ENCODE measurements at regions not wholly inside any gene's neighbourhood (a gene's known extent, or its start where the extent isn't known, plus 50 kb on each side); places are given as distances from the start of the nearest gene placed in this dataset.

DNA sequence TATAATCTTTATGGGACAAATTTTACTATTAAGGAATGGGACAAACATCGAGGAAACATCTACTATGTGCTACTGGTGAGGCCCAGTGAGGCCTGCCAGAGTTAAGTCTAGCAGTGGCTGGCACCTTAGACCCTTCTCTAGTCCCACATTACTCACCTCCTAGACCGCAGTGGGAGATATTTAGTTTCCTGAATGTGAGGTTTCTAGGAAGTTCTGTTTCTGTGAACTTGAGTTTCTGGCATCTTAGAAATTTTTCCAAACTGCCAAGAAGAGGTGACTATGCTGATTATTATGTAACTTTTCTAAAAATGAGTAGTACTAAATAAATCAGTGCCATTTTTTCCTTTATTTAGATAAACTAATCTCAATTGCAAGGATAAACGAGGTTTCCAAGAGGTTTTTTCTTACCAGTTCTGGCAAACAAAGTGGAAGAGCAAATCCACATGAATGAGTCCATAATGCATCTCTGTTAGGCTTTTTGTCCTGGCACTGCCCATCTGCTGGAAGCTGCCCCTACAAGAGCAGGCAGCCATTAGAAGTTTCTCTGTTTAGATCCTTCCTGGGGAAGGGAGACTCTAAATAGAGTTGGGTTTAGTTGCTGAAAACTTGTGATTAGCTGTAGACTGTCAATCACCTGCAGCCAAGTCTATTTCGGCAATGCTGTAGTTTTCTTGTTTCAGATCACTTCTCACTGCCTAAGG is 348.7 kb downstream of the MAN2A1 start:
- H3K27ac Mint-ChIP-seq: no peak overlapping the region
- ATAC-seq (no peak), DNase-seq (ENCODE audit: low spot score) (no peak)
- H3K4me2 ChIP-seq: no peak overlapping the region
- H3K36me3 Mint-ChIP-seq (ENCODE audit: low read depth): 0 out of 3 replicates have a peak, but pooled peaks cover 6% of the 10 kb centered on the region
- H2AFZ ChIP-seq: peak overlapping the region; percentile 38; the same call in 1 of the 2 replicates
- no peaks in the 10 kb centered on the region for H3K79me2 ChIP-seq (replicated peaks; ENCODE audit: insufficient read depth)
- no peak overlapping the region for H3K4me3 ChIP-seq
- no peaks in the 10 kb centered on the region for H3K4me1 Mint-ChIP-seq
- H4K20me1 ChIP-seq (replicated peaks; ENCODE audit: insufficient read depth): no peaks in the 10 kb centered on the region
- H3K9me3 Mint-ChIP-seq: peaks cover 9% of the 10 kb centered on the region
- no peaks in the 10 kb centered on the region for H3K9me2 ChIP-seq (ENCODE audit: insufficient read depth)
- TF ChIP-seq JUNB (IDR thresholded peaks at IDR 0.05; ENCODE audit: unreplicated experiment): no peak
- no peak for TF ChIP-seq STAT1 (IDR thresholded peaks at IDR 0.05; ENCODE audit: unreplicated experiment)
- no peak for TF ChIP-seq EZH2phosphoT487 (IDR thresholded peaks at IDR 0.05; ENCODE audit: unreplicated experiment)
- no peak for TF ChIP-seq ZNF114 (CRISPR knock-in tag; IDR thresholded peaks at IDR 0.05)
- TF ChIP-seq, protein P1, sequence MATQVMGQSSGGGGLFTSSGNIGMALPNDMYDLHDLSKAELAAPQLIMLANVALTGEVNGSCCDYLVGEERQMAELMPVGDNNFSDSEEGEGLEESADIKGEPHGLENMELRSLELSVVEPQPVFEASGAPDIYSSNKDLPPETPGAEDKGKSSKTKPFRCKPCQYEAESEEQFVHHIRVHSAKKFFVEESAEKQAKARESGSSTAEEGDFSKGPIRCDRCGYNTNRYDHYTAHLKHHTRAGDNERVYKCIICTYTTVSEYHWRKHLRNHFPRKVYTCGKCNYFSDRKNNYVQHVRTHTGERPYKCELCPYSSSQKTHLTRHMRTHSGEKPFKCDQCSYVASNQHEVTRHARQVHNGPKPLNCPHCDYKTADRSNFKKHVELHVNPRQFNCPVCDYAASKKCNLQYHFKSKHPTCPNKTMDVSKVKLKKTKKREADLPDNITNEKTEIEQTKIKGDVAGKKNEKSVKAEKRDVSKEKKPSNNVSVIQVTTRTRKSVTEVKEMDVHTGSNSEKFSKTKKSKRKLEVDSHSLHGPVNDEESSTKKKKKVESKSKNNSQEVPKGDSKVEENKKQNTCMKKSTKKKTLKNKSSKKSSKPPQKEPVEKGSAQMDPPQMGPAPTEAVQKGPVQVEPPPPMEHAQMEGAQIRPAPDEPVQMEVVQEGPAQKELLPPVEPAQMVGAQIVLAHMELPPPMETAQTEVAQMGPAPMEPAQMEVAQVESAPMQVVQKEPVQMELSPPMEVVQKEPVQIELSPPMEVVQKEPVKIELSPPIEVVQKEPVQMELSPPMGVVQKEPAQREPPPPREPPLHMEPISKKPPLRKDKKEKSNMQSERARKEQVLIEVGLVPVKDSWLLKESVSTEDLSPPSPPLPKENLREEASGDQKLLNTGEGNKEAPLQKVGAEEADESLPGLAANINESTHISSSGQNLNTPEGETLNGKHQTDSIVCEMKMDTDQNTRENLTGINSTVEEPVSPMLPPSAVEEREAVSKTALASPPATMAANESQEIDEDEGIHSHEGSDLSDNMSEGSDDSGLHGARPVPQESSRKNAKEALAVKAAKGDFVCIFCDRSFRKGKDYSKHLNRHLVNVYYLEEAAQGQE (IDR thresholded peaks at IDR 0.05; ENCODE audit: unreplicated experiment): no peak
- no peak for TF ChIP-seq CTCF (conservative IDR thresholded peaks at IDR 0.05; ENCODE audit: low read depth in 2 of 2)
- no peak for TF ChIP-seq NANOG (IDR thresholded peaks at IDR 0.05; ENCODE audit: borderline replicate concordance)
- no peak for TF ChIP-seq POLR2AphosphoS5 (IDR thresholded peaks at IDR 0.05; ENCODE audit: low read depth)
- TF ChIP-seq CREB1 (CRISPR knock-in tag; IDR thresholded peaks at IDR 0.05; ENCODE audit: low read depth): no peak
- TF ChIP-seq ZNF331 (CRISPR knock-in tag; IDR thresholded peaks at IDR 0.05; ENCODE audit: low read depth): no peak
- no peak overlapping the region for H3K27ac ChIP-seq (ENCODE audit: low read depth)
- peaks cover 2% of the 10 kb centered on the region for H3K27me3 Mint-ChIP-seq (ENCODE audit: insufficient read depth, low read depth, poor library complexity)
- H3K4me3 Mint-ChIP-seq: no peak overlapping the region
- no peaks in the 10 kb centered on the region for H3K4me1 ChIP-seq (ENCODE audit: insufficient read depth)
- no peaks in the 10 kb centered on the region for H3F3A ChIP-seq (replicated peaks; ENCODE audit: low read depth)
- 0 out of 2 replicates have a peak, but pooled peaks cover 5% of the 10 kb centered on the region for H3K36me3 ChIP-seq (ENCODE audit: insufficient read depth)
- no peaks in the 10 kb centered on the region for H3K27me3 ChIP-seq (ENCODE audit: insufficient read depth)

DNA sequence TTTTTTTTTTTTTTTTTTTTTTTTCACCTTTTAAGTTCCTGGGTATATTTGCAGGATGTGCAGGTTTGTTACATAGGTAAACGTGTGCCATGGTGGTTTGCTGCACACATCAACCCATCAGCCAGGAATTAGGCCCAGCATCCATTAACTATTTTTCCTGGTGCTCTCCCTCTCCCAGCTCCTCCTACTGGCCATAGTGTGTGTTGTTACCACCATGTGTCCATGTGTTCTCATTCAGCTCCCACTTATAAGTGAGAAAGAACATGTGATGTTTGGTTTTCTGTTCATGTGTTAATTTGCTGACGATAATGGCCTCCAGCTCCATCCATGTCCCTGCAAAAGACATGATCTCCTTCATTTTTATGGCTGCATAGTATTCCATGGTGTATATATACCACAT is 350.5 kb downstream of the MAN2A1 start:
- Histone ChIP-seq H4K20me1 (replicated peaks; ENCODE audit: insufficient read depth) (no peaks in the 10 kb centered on the region), H3K27me3 (ENCODE audit: insufficient read depth) (no peaks in the 10 kb centered on the region), H3K79me2 (replicated peaks; ENCODE audit: insufficient read depth) (no peaks in the 10 kb centered on the region), H3K4me2 (no peak overlapping the region), H3K4me1 (ENCODE audit: insufficient read depth) (no peaks in the 10 kb centered on the region), H3K36me3 (ENCODE audit: insufficient read depth) (0 out of 2 replicates have a peak, but pooled peaks cover 5% of the 10 kb centered on the region), H3F3A (replicated peaks; ENCODE audit: low read depth) (no peaks in the 10 kb centered on the region), H2AFZ (no peak overlapping the region), H3K9me2 (ENCODE audit: insufficient read depth) (no peaks in the 10 kb centered on the region), H3K27ac (ENCODE audit: low read depth) (no peak overlapping the region), H3K4me3 (no peak overlapping the region)
- H3K4me1 Mint-ChIP-seq: no peaks in the 10 kb centered on the region
- ATAC-seq: no peak
- H3K27me3 Mint-ChIP-seq (ENCODE audit: insufficient read depth, low read depth, poor library complexity): peaks cover 2% of the 10 kb centered on the region
- H3K9me3 Mint-ChIP-seq: peaks cover 9% of the 10 kb centered on the region
- no peak overlapping the region for H3K27ac Mint-ChIP-seq
- H3K4me3 Mint-ChIP-seq: no peak overlapping the region
- H3K36me3 Mint-ChIP-seq (ENCODE audit: low read depth): 0 out of 3 replicates have a peak, but pooled peaks cover 6% of the 10 kb centered on the region
- DNase-seq (ENCODE audit: low spot score): peak; percentile 8
- TF ChIP-seq, protein P2, sequence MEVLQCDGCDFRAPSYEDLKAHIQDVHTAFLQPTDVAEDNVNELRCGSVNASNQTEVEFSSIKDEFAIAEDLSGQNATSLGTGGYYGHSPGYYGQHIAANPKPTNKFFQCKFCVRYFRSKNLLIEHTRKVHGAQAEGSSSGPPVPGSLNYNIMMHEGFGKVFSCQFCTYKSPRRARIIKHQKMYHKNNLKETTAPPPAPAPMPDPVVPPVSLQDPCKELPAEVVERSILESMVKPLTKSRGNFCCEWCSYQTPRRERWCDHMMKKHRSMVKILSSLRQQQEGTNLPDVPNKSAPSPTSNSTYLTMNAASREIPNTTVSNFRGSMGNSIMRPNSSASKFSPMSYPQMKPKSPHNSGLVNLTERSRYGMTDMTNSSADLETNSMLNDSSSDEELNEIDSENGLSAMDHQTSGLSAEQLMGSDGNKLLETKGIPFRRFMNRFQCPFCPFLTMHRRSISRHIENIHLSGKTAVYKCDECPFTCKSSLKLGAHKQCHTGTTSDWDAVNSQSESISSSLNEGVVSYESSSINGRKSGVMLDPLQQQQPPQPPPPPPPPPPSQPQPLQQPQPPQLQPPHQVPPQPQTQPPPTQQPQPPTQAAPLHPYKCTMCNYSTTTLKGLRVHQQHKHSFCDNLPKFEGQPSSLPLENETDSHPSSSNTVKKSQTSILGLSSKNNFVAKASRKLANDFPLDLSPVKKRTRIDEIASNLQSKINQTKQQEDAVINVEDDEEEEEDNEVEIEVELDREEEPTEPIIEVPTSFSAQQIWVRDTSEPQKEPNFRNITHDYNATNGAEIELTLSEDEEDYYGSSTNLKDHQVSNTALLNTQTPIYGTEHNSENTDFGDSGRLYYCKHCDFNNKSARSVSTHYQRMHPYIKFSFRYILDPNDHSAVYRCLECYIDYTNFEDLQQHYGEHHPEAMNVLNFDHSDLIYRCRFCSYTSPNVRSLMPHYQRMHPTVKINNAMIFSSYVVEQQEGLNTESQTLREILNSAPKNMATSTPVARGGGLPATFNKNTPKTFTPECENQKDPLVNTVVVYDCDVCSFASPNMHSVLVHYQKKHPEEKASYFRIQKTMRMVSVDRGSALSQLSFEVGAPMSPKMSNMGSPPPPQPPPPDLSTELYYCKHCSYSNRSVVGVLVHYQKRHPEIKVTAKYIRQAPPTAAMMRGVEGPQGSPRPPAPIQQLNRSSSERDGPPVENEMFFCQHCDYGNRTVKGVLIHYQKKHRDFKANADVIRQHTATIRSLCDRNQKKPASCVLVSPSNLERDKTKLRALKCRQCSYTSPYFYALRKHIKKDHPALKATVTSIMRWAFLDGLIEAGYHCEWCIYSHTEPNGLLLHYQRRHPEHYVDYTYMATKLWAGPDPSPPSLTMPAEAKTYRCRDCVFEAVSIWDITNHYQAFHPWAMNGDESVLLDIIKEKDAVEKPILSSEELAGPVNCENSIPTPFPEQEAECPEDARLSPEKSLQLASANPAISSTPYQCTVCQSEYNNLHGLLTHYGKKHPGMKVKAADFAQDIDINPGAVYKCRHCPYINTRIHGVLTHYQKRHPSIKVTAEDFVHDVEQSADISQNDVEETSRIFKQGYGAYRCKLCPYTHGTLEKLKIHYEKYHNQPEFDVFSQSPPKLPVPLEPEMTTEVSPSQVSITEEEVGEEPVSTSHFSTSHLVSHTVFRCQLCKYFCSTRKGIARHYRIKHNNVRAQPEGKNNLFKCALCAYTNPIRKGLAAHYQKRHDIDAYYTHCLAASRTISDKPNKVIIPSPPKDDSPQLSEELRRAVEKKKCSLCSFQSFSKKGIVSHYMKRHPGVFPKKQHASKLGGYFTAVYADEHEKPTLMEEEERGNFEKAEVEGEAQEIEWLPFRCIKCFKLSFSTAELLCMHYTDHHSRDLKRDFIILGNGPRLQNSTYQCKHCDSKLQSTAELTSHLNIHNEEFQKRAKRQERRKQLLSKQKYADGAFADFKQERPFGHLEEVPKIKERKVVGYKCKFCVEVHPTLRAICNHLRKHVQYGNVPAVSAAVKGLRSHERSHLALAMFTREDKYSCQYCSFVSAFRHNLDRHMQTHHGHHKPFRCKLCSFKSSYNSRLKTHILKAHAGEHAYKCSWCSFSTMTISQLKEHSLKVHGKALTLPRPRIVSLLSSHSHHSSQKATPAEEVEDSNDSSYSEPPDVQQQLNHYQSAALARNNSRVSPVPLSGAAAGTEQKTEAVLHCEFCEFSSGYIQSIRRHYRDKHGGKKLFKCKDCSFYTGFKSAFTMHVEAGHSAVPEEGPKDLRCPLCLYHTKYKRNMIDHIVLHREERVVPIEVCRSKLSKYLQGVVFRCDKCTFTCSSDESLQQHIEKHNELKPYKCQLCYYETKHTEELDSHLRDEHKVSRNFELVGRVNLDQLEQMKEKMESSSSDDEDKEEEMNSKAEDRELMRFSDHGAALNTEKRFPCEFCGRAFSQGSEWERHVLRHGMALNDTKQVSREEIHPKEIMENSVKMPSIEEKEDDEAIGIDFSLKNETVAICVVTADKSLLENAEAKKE (CRISPR knock-in tag; IDR thresholded peaks at IDR 0.05): no peak

All from GM23338 (cell line).